ENCODE measurements at regions not wholly inside any gene's neighbourhood (a gene's known extent, or its start where the extent isn't known, plus 50 kb on each side); places are given as distances from the start of the nearest gene placed in this dataset.

DNA sequence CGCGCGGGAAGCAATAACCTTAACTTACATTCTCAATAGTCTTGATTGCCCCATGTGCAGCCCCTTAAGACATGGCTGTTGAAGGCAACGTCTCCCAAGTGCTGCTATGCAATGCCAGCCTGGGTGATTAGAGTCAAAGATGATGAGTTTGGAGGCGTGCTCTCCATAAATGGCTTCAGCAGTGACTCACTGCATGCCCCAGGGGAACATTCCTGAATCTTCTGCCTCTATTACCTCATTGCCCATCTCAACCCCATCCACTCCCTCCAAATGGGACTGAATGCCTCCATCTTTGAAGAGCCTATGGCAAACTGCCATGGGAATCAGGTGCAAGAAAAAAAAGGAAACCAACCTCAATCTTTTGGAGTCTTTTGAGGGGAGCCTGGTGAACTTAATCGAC, 282.8 kb downstream of the SNX10 start:
- no peak for ATAC-seq
- no peaks in the 10 kb centered on the region for H3K36me3 Mint-ChIP-seq
- no peaks in the 10 kb centered on the region for H3K4me1 Mint-ChIP-seq

GRCh38 chr7:26580064-26580591, 284.3 kb downstream of the SKAP2 start:
- Mint-ChIP-seq H3K4me3 (no peak overlapping the region), H3K27ac (no peak overlapping the region), H3K4me1 (no peaks in the 10 kb centered on the region), H3K36me3 (no peaks in the 10 kb centered on the region), H3K9me3 (no peaks in the 10 kb centered on the region)
- DNase-seq (ENCODE audit: low spot score in 2 of 2), result no peak
- ATAC-seq, result no peak

More for the DNA sequence above, 282.8 kb downstream of the SNX10 start:
- Mint-ChIP-seq H3K27ac (no peak overlapping the region), H3K9me3 (peaks cover 3% of the 10 kb centered on the region), H3K4me3 (no peak overlapping the region)
- DNase-seq (ENCODE audit: low spot score in 2 of 2), result no peak

GRCh38 chr7:26580711-26581110, 283.7 kb downstream of the SKAP2 start:
- H3K36me3 Mint-ChIP-seq, result no peaks in the 10 kb centered on the region
- DNase-seq (ENCODE audit: low spot score in 2 of 2) (no peak), ATAC-seq (no peak)
- no peaks in the 10 kb centered on the region for H3K4me1 Mint-ChIP-seq
- H3K9me3 Mint-ChIP-seq, result no peaks in the 10 kb centered on the region
- no peak overlapping the region for H3K4me3 Mint-ChIP-seq
- H3K27ac Mint-ChIP-seq, result no peak overlapping the region

- Mint-ChIP-seq H3K36me3 (no peaks in the 10 kb centered on the region), H3K4me3 (no peak overlapping the region), H3K4me1 (no peaks in the 10 kb centered on the region), H3K9me3 (no peaks in the 10 kb centered on the region), H3K27ac (no peak overlapping the region)
- ATAC-seq, result no peak
- no peak for DNase-seq (ENCODE audit: low spot score in 2 of 2)
These were observed 281.2 kb downstream of the SKAP2 start for GRCh38 chr7:26583094-26583648.

GRCh38 chr7:26584326-26584725, 280.1 kb downstream of the SKAP2 start:
- no peak overlapping the region for H3K4me3 Mint-ChIP-seq
- no peak for DNase-seq (ENCODE audit: low spot score in 2 of 2)
- H3K36me3 Mint-ChIP-seq, result no peaks in the 10 kb centered on the region
- H3K9me3 Mint-ChIP-seq, result no peaks in the 10 kb centered on the region
- H3K27ac Mint-ChIP-seq, result no peak overlapping the region
- ATAC-seq, result no peak
- no peaks in the 10 kb centered on the region for H3K4me1 Mint-ChIP-seq

- Mint-ChIP-seq H3K4me3 (no peak overlapping the region), H3K9me3 (no peaks in the 10 kb centered on the region), H3K4me1 (no peaks in the 10 kb centered on the region), H3K36me3 (no peaks in the 10 kb centered on the region), H3K27ac (no peak overlapping the region)
- ATAC-seq (no peak), DNase-seq (ENCODE audit: low spot score in 2 of 2) (no peak)
These were observed 279.3 kb downstream of the SKAP2 start for GRCh38 chr7:26584987-26585665.

GRCh38 chr7:26587536-26587935, 276.9 kb downstream of the SKAP2 start:
- Mint-ChIP-seq H3K4me1 (no peaks in the 10 kb centered on the region), H3K9me3 (no peaks in the 10 kb centered on the region), H3K36me3 (no peaks in the 10 kb centered on the region), H3K27ac (no peak overlapping the region), H3K4me3 (no peak overlapping the region)
- ATAC-seq (no peak), DNase-seq (ENCODE audit: low spot score in 2 of 2) (no peak)

DNA sequence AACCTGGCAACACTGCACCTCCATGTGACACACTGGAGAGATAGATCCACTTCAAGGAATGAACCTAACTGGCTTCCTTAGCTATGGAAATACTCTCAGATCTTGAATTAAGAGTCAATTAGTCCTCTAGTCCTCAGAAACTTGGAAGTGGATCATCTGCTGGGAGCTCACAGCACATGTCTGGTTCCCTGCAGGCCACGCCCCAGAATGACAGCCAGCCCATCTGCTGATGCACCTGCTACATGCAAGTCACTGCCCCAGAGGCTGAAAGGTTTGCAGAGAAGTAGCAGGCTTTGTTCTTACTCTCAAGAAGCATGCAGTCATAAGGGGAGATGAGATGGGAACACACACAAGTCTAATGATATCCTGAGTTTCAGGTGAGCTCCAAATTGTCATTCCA, 275.9 kb downstream of the SKAP2 start:
- no peaks in the 10 kb centered on the region for H3K36me3 Mint-ChIP-seq

DNA sequence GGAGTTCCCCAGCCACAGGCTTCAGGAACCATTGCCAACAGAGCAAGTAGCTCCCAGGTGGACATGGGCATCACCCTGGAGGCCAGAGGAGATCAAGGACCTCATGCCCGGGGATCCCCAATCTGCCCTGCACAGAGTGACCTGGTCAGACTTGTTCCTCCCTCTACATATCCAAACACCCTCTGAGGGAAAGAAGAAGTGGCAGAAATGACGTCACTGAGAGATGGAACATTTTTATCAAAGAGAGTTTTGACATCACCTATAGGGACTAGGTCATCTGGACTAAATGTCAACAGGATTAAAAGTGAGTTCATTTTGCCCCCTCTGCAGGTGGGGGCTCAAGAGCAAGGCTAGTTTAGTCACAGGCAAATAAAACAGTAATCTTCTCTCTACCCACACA, 273.7 kb downstream of the SKAP2 start:
- ATAC-seq (no peak), DNase-seq (ENCODE audit: low spot score in 2 of 2) (no peak)
- H3K4me1 Mint-ChIP-seq, result no peaks in the 10 kb centered on the region
- H3K9me3 Mint-ChIP-seq, result no peaks in the 10 kb centered on the region
- H3K4me3 Mint-ChIP-seq, result no peak overlapping the region
- no peak overlapping the region for H3K27ac Mint-ChIP-seq
- H3K36me3 Mint-ChIP-seq, result no peaks in the 10 kb centered on the region

More for the DNA sequence above, 275.9 kb downstream of the SKAP2 start:
- H3K9me3 Mint-ChIP-seq, result no peaks in the 10 kb centered on the region
- no peak for ATAC-seq
- H3K27ac Mint-ChIP-seq, result no peak overlapping the region
- H3K4me3 Mint-ChIP-seq, result no peak overlapping the region
- no peak for DNase-seq (ENCODE audit: low spot score in 2 of 2)
- H3K4me1 Mint-ChIP-seq, result no peaks in the 10 kb centered on the region

GRCh38 chr7:26592011-26592410, 272.4 kb downstream of the SKAP2 start:
- Mint-ChIP-seq H3K36me3 (no peaks in the 10 kb centered on the region), H3K4me1 (no peaks in the 10 kb centered on the region), H3K9me3 (no peaks in the 10 kb centered on the region), H3K4me3 (no peak overlapping the region), H3K27ac (no peak overlapping the region)
- DNase-seq (ENCODE audit: low spot score in 2 of 2) (no peak), ATAC-seq (no peak)

GRCh38 chr7:26593393-26593792, 271.0 kb downstream of the SKAP2 start:
- H3K27ac Mint-ChIP-seq, result no peak overlapping the region
- no peak for ATAC-seq

DNA sequence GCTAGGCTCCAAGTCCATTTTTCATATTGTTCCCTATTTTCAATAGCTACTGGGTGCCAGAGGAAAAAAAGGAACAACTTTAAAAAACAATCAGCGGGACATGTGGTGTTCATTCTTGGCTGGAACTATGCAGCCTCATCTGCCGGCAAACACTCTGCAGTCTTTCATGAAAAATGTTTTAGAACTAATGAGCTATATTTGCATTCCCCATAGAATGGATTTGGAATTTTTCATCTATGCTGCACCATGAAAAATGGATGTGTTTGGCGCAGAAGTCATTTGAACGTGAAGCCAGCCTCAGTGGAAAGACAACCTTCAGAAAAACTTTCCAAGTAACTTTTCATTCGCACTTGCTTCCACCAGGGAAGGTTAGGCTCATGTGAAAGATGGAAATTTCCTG, 270.5 kb downstream of the SKAP2 start:
- H3K36me3 Mint-ChIP-seq, result no peaks in the 10 kb centered on the region
- ATAC-seq (no peak), DNase-seq (ENCODE audit: low spot score in 2 of 2) (no peak)
- H3K27ac Mint-ChIP-seq, result no peak overlapping the region
- no peaks in the 10 kb centered on the region for H3K9me3 Mint-ChIP-seq
- no peak overlapping the region for H3K4me3 Mint-ChIP-seq
- H3K4me1 Mint-ChIP-seq, result no peaks in the 10 kb centered on the region

More at GRCh38 chr7:26593393-26593792, 271.0 kb downstream of the SKAP2 start:
- H3K4me3 Mint-ChIP-seq, result no peak overlapping the region
- H3K4me1 Mint-ChIP-seq, result no peaks in the 10 kb centered on the region
- H3K9me3 Mint-ChIP-seq, result no peaks in the 10 kb centered on the region
- H3K36me3 Mint-ChIP-seq, result no peaks in the 10 kb centered on the region
- DNase-seq (ENCODE audit: low spot score in 2 of 2), result no peak

DNA sequence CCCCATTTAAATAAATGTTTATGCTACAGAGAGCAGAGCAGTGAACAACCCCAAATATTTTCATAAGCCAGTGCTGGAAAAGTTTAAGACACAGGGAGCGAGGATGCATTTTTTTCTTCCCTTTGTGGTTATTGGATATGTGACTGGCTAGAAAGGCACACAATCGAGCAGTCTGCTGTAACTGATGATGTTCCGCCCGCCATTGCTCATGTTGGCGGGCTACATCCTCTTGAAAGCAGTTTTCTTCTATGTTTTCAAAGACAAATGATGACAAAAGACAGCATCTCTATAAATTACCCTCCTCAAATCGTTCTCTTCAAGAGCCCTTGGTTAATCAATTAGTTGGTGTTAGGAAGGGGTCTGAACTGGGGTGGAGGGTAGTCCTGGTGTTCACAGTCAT, 269.8 kb downstream of the SKAP2 start:
- DNase-seq (ENCODE audit: low spot score in 2 of 2) (no peak), ATAC-seq (no peak)
- Mint-ChIP-seq H3K27ac (no peak overlapping the region), H3K4me3 (no peak overlapping the region), H3K36me3 (no peaks in the 10 kb centered on the region), H3K4me1 (no peaks in the 10 kb centered on the region), H3K9me3 (no peaks in the 10 kb centered on the region)

GRCh38 chr7:26598867-26599266, 265.5 kb downstream of the SKAP2 start:
- no peak overlapping the region for H3K27ac Mint-ChIP-seq
- no peak overlapping the region for H3K4me3 Mint-ChIP-seq
- H3K36me3 Mint-ChIP-seq, result no peaks in the 10 kb centered on the region
- no peaks in the 10 kb centered on the region for H3K4me1 Mint-ChIP-seq
- DNase-seq (ENCODE audit: low spot score in 2 of 2) (no peak), ATAC-seq (no peak)
- no peaks in the 10 kb centered on the region for H3K9me3 Mint-ChIP-seq

DNA sequence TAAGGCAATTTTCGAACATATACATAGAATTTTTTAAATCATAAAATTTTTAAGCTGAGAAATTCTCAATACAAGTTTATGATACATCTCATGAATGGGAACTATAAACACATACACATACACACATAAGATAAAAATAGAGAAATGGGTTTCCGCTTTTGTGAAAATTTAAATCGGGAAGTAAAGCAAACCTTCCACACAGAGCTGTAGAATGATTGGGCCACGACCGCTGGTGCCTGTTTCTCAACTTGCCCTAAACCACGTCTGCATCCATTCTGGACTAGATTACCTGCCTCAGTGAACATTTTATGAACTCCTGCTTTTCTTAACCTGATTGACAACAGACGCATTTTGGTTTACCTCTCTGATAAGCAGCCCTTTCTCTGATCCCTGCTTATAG, 264.4 kb downstream of the SKAP2 start:
- no peak overlapping the region for H3K4me3 Mint-ChIP-seq
- DNase-seq (ENCODE audit: low spot score in 2 of 2) (no peak), ATAC-seq (no peak)
- no peaks in the 10 kb centered on the region for H3K4me1 Mint-ChIP-seq
- H3K27ac Mint-ChIP-seq, result no peak overlapping the region
- no peaks in the 10 kb centered on the region for H3K36me3 Mint-ChIP-seq
- no peaks in the 10 kb centered on the region for H3K9me3 Mint-ChIP-seq

DNA sequence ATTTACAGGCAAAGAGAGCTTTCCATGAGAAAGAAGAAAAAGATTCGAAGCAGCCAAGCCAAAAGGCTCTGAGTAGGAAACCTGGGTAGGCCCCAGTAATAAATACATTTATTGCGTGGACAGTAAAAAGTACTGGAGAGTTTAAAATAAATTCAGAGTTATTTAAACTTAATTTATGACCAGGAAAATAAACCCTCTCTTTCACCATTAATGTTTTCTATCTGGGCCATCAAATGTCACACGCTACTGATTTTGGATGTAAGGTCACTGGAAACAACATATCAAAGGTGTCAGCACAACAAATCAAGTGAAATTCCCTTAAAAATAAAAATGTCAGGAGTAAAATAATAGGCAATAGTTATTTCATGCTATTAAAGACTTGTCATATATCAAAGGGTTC, 264.0 kb downstream of the SKAP2 start:
- DNase-seq (ENCODE audit: low spot score in 2 of 2), result no peak
- no peaks in the 10 kb centered on the region for H3K4me1 Mint-ChIP-seq

More for the DNA sequence above, 264.0 kb downstream of the SKAP2 start:
- Mint-ChIP-seq H3K9me3 (no peaks in the 10 kb centered on the region), H3K4me3 (no peak overlapping the region), H3K36me3 (no peaks in the 10 kb centered on the region), H3K27ac (no peak overlapping the region)
- no peak for ATAC-seq
